ENCODE measurements at regions not wholly inside any gene's neighbourhood (a gene's known extent, or its start where the extent isn't known, plus 50 kb on each side); places are given as distances from the start of the nearest gene placed in this dataset.

DNA sequence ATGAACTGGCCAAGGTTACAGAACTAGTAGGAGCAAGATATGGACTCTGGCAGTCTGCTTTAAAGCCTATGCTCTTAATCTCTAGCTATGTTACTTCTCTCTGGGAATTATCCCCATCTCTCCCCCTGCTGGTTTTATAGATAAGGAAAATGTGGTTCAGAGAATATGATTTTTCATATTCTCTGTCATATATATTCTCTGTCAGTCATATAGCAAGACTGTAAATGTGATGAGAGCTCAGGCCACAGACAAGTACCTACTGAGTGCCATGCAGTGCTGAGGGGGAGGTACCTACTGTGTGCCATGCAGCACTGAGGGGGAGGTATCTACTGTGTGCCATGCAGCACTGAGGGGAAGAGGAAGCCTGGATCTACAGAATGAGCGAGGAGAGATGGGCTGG lies 220.3 kb upstream of the FGGY start (continued):
- TF ChIP-seq, protein P1, sequence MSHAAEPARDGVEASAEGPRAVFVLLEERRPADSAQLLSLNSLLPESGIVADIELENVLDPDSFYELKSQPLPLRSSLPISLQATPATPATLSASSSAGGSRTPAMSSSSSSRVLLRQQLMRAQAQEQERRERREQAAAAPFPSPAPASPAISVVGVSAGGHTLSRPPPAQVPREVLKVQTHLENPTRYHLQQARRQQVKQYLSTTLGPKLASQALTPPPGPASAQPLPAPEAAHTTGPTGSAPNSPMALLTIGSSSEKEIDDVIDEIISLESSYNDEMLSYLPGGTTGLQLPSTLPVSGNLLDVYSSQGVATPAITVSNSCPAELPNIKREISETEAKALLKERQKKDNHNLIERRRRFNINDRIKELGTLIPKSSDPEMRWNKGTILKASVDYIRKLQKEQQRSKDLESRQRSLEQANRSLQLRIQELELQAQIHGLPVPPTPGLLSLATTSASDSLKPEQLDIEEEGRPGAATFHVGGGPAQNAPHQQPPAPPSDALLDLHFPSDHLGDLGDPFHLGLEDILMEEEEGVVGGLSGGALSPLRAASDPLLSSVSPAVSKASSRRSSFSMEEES (CRISPR knock-in tag; IDR thresholded peaks at IDR 0.05) = no peak
- TF ChIP-seq ZNF134 (CRISPR knock-in tag; conservative IDR thresholded peaks at IDR 0.05) (no peak), FUS (optimal IDR thresholded peaks at IDR 0.05; ENCODE audit: low read depth, low read length) (no peak), NR3C1 (CRISPR knock-in tag; IDR thresholded peaks at IDR 0.05) (no peak), MYC (IDR thresholded peaks at IDR 0.05; ENCODE audit: low read depth, low read length) (0 out of 2 replicates have a peak, but pooled peaks have one; percentile 13), MYC (CRISPR knock-in tag; IDR thresholded peaks at IDR 0.05; ENCODE audit: borderline replicate concordance, low read depth) (no peak), ZNF696 (CRISPR knock-in tag; conservative IDR thresholded peaks at IDR 0.05) (no peak), HMGN3 (IDR thresholded peaks at IDR 0.05; ENCODE audit: borderline replicate concordance, extremely low read depth, insufficient read length, low read depth, low read length) (no peak), DMBX1 (CRISPR knock-in tag; IDR thresholded peaks at IDR 0.05; ENCODE audit: borderline replicate concordance) (no peak), ZNF23 (CRISPR knock-in tag; IDR thresholded peaks at IDR 0.05) (no peak), FOXJ2 (tag; IDR thresholded peaks at IDR 0.05) (no peak), TRIM24 (IDR thresholded peaks at IDR 0.05) (no peak), NFATC3 (IDR thresholded peaks at IDR 0.05) (no peak), NFIC (IDR thresholded peaks at IDR 0.05) (peak; percentile 38; the same call in 1 of the 2 replicates), ZNF311 (CRISPR knock-in tag; IDR thresholded peaks at IDR 0.05) (no peak), HOXB6 (CRISPR knock-in tag; IDR thresholded peaks at IDR 0.05; ENCODE audit: borderline replicate concordance) (no peak), ZKSCAN8 (CRISPR knock-in tag; IDR thresholded peaks at IDR 0.05) (no peak), ZNF3 (CRISPR knock-in tag; IDR thresholded peaks at IDR 0.05) (no peak), ZBTB8A (IDR thresholded peaks at IDR 0.05; ENCODE audit: partially characterized antibody) (no peak), SAP30 (IDR thresholded peaks at IDR 0.05; ENCODE audit: borderline replicate concordance, insufficient read depth, low read depth, low read length, poor library complexity, severe bottlenecking) (no peak), MTA2 (IDR thresholded peaks at IDR 0.05; ENCODE audit: low read depth) (peak; percentile 65), SREBF2 (CRISPR knock-in tag; IDR thresholded peaks at IDR 0.05) (no peak)
- TF ChIP-seq, protein P2, sequence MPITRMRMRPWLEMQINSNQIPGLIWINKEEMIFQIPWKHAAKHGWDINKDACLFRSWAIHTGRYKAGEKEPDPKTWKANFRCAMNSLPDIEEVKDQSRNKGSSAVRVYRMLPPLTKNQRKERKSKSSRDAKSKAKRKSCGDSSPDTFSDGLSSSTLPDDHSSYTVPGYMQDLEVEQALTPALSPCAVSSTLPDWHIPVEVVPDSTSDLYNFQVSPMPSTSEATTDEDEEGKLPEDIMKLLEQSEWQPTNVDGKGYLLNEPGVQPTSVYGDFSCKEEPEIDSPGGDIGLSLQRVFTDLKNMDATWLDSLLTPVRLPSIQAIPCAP (CRISPR knock-in tag; IDR thresholded peaks at IDR 0.05; ENCODE audit: borderline replicate concordance) = no peak
- TF ChIP-seq, protein P3, sequence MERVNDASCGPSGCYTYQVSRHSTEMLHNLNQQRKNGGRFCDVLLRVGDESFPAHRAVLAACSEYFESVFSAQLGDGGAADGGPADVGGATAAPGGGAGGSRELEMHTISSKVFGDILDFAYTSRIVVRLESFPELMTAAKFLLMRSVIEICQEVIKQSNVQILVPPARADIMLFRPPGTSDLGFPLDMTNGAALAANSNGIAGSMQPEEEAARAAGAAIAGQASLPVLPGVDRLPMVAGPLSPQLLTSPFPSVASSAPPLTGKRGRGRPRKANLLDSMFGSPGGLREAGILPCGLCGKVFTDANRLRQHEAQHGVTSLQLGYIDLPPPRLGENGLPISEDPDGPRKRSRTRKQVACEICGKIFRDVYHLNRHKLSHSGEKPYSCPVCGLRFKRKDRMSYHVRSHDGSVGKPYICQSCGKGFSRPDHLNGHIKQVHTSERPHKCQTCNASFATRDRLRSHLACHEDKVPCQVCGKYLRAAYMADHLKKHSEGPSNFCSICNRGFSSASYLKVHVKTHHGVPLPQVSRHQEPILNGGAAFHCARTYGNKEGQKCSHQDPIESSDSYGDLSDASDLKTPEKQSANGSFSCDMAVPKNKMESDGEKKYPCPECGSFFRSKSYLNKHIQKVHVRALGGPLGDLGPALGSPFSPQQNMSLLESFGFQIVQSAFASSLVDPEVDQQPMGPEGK (CRISPR knock-in tag; IDR thresholded peaks at IDR 0.05; ENCODE audit: borderline replicate concordance) = no peak
- TF ChIP-seq, protein P4, sequence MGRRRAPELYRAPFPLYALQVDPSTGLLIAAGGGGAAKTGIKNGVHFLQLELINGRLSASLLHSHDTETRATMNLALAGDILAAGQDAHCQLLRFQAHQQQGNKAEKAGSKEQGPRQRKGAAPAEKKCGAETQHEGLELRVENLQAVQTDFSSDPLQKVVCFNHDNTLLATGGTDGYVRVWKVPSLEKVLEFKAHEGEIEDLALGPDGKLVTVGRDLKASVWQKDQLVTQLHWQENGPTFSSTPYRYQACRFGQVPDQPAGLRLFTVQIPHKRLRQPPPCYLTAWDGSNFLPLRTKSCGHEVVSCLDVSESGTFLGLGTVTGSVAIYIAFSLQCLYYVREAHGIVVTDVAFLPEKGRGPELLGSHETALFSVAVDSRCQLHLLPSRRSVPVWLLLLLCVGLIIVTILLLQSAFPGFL (CRISPR knock-in tag; IDR thresholded peaks at IDR 0.05) = no peak
